GM12891 (cell line): ENCODE measurements at regions not wholly inside any gene's neighbourhood (a gene's known extent, or its start where the extent isn't known, plus 50 kb on each side); places are given as distances from the start of the nearest gene placed in this dataset.

Experiments
- POLR2A ChIP-seq: IDR thresholded peaks from 2 replicates; pipeline ENCODE4 v1.6.1; 2011; ENCODE audit warnings: low read depth, low read length, control low read depth
- POLR2AphosphoS5 ChIP-seq: IDR thresholded peaks from 2 replicates; pipeline ENCODE4 v1.6.1; 2011; ENCODE audit warnings: low read depth, low read length, control low read depth
- POU2F2 ChIP-seq: IDR thresholded peaks from 2 replicates; pipeline ENCODE4 v1.6.1; 2011; ENCODE audit warnings: low read depth, mild to moderate bottlenecking, control low read depth, low read length, moderate library complexity
- SPI1 ChIP-seq: IDR thresholded peaks from 2 replicates; pipeline ENCODE4 v1.6.1; 2011; ENCODE audit warnings: low read depth, low read length, control low read depth
- TAF1 ChIP-seq: IDR thresholded peaks from 2 replicates; pipeline ENCODE4 v1.6.1; 2011; ENCODE audit warnings: low read depth, low read length, control low read depth

- TF ChIP-seq TAF1 (no peak), POLR2AphosphoS5 (no peak), POLR2A (no peak), SPI1 (no peak), POU2F2 (no peak)
Measured at GRCh38 chr13:78780708-78781107, 121.8 kb upstream of the OBI1 start.
